Hepatic stellate cell (primary cell): ENCODE measurements at regions not wholly inside any gene's neighbourhood (a gene's known extent, or its start where the extent isn't known, plus 50 kb on each side); places are given as distances from the start of the nearest gene placed in this dataset.
"Not testable (repeated sequence)": the region's sequence is repeated elsewhere in the genome, so short reads cannot be mapped to it uniquely, and the experiment has no call there.

Source experiments
- DNase-seq: peaks from one replicate; pipeline ENCODE4 v3.0.0; 2011; ENCODE audit warnings: low spot score

GRCh38 chr2:238502088-238502810 lies 75.5 kb downstream of the ASB1 start:
- no peak for DNase-seq

GRCh38 chr2:238502956-238503791 lies 76.4 kb downstream of the ASB1 start:
- no peak for DNase-seq

DNA sequence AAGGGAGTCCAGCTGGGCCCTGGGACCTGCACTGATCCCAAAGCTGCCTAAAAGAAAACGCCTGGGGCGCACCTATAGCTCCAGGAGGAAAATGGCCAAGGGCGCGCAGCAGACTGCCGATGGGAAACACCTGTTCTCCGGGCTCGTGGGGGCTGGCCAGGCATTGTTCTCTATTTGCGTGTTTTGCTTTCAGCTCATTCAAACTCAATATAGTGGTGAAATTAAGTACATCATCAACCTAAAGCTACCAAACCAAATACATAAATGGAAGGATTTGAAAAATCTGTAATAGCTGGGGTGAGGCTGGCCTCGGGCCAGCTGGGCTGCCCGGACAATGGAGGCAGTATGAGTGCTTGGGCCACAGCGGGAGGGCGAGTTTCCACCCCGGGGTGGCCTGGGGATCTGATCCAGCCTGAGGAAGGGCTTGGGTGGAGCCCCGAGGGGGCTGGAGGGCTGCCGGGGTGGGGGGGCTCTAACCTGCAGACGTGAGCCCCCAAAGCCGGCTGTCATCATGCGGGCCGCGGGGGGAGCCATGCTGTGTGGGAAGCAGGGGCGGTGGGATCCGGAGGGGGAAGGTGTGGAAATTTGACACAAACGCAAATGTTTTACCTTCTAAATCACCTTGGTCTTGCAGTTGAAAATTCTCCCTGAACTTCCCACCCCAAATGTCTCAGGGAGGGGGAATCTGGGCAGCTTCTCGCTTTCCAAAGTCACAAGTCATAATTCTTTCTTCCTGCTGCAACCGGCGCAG lies 77.6 kb downstream of the ASB1 start:
- DNase-seq, result no peak

- DNase-seq, result no peak
These were observed 78.6 kb downstream of the ASB1 start for GRCh38 chr2:238505119-238505891.

DNA sequence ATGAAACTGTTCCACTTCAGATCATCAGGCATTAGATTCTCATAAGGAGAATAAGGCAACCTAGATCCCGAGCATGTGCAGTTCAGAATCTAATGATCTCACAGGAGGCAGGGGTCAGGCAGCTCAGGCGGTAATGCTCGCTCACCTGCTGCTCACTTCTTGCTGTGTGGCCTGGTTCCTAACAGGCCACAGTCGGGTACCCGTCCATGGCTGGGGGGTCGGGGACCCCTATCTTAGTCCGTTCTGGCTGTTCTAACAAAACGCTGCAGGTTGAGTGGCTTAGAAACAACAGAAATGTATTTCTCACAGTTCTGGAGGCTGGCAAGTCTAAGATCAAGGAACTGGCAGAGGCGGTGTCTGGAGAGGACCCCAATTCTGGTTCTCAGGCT lies 79.2 kb downstream of the ASB1 start:
- DNase-seq, result no peak

GRCh38 chr2:238506371-238507068 lies 79.8 kb downstream of the ASB1 start:
- DNase-seq, result no peak

- no peak for DNase-seq
These were observed 81.1 kb downstream of the ASB1 start for GRCh38 chr2:238507836-238508235.

DNA sequence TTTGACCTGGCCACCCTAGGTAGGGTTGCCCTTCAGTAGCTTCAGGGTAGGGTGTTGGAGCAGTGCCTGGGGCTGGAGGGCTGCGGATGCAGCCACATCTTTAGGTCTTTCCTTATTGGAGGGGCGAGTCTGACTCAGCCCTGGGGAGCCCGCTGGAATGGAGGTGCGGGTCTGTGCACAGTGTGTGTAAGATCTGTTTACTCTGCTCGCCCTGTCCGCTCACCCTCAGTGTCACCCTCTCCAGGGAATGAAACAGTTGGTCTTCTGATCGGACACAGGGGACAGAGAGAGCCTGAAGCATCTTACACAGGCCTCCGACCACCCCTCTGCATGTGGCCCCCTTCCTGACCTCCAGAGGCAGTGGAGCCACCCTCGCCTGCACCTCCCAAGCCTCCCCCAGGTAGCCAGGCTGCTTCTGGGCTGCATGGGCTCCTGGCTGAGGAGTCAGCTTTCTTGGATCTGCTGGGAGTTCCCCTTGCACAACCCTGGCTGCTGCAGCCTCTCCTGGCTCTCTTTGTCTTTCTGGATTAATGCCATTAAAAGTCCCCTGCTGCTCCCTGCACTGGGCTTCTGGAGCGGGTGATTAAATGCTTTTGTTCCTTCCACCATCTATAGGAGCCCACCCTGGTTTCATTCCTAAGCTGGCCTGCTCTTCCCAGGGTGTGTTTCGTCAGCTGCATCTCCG lies 82.6 kb downstream of the ASB1 start:
- no peak for DNase-seq

DNA sequence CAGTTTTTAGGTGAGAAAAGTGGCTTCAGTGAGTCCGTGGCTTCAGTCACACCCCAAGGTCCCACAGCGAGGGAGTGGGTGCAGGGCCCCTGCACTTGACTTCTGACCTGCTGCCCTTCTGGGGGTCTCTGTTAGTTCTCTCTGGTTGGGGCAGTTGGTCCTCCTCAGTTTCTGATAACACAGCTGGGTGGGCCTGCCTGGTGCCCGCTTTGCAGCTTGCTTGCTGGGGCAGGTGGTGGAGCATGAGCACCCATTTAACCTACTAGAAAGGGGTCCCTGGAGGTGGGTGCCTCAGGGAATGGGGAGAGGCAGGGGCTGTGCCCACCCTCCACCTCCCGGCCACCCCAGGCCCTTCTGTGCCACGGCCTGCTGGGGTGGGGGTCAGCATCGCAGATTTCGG lies 83.2 kb downstream of the ASB1 start:
- no peak for DNase-seq

GRCh38 chr2:238510911-238511613 lies 84.3 kb downstream of the ASB1 start:
- DNase-seq, result no peak

GRCh38 chr2:238511614-238511950 lies 84.9 kb downstream of the ASB1 start:
- no peak for DNase-seq

DNA sequence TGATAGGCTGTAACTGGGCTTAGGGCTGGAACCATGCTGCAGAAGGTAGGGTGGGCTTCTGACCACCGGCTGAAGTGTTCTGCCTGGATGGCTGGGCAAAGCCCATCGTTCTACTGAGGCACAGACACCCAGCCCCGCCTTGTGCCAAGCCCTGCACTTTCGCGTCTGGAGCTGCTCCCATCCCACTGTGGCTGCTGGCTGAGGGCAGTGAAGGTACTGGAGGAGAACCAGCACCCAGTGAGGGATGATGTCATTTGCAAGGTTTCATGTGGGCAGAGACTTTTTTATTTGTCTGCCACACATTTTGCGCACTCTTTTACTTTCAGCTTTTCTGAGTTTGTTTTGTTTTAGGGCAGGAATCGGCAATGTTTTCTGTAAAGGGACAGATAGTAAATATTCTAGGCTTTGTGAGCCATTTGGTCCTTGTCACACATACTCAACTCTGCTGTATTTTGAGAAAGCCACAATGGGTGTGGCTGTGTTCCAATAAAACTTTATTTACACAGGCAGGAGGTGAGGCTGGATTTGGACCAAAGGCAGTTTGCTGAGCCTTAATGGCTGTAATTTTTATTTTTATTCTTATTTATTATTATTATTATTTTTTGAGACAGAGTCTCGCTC lies 85.6 kb downstream of the ASB1 start:
- DNase-seq, result no peak

GRCh38 chr2:238513346-238513745 lies 86.6 kb downstream of the ASB1 start:
- DNase-seq, result peak; percentile 52

- DNase-seq, result not testable (repeated sequence)
These were observed 87.3 kb downstream of the ASB1 start for GRCh38 chr2:238514024-238514423.

GRCh38 chr2:238515377-238515776 lies 88.7 kb downstream of the ASB1 start:
- DNase-seq, result no peak

DNA sequence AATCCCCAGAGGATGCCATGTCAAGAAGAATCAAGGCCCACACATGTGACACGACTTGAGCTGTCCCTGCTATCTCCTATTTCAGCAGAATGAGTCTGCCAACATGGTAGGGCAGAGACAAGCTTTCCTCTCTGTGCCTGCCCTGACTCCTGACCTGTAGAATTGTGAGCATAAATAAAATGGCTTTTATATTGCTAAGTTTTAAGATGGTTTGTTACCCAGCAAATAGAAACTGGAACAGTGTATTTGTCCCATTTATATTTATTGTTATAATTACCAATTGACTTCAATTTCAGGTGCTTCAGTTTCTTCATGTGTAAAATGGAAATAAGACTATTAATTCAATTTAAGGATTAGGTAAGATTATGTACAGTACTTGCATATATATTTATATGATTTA lies 90.5 kb downstream of the ASB1 start:
- no peak for DNase-seq

GRCh38 chr2:238518172-238518820 lies 91.6 kb downstream of the ASB1 start:
- no peak for DNase-seq

DNA sequence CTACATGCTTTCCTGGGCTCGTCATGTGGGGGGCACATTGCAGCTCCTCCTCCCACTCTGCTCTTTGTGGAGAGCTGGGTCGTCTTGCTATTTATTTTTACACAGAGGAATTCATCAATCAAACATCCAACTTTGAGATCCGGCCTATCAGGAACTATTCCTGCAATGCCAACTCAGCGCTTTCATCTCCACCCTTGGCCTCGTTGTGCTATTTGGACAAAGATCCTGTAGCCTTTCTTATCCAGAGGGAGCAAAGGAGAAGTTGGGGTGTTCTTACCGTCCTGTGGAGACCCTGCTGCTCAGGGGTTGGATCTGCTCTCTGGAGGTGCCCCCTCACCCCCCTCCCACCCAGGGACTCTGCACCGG lies 92.1 kb downstream of the ASB1 start:
- DNase-seq, result no peak

DNA sequence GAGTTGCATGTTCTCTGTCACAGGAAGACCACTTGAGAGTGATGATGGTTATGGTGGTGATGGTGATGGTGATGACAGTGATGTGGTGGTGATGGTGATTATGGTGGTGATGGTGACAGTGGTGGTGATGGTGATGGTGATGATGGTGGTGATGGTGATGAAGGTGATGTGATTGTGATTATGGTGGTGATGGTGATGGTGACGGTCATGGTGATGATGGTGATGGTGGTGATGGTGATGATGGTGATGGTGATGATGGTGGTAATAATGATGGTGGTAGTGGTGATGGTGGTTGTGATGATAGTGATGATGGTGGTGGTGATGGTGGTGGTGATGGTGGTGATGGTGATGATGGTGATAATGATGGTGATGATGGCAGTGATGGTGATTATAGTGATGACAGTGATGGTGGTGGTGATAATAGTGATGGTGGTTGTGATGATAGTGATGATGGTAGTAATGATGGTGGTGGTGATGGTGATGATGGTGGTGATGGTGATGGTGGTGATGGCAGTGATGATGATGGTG lies 93.7 kb downstream of the ASB1 start:
- DNase-seq, result no peak
